SK-N-SH (cell line): ENCODE measurements at regions not wholly inside any gene's neighbourhood (a gene's known extent, or its start where the extent isn't known, plus 50 kb on each side); places are given as distances from the start of the nearest gene placed in this dataset.

Experiments used
- CTCF ChIP-seq: fragments of 200-600 bp; sonication (generic); IDR thresholded peaks from 2 replicates; pipeline ENCODE4 v1.6.1; 2017; ENCODE audit warnings: antibody characterized with exemption, mild to moderate bottlenecking, moderate library complexity
- EP300 ChIP-seq, 2 experiments: IDR thresholded peaks; 2 replicates each; pipeline versions ENCODE4 v1.4.0 to v1.6.1; 2012; ENCODE audit warnings: borderline replicate concordance in 1 of 2, low read depth in 1 of 2, low read length in 1 of 2
- GABPA ChIP-seq: IDR thresholded peaks from 2 replicates; pipeline ENCODE4 v1.4.0; 2012; ENCODE audit warnings: low read depth, mild to moderate bottlenecking
- RCOR1 ChIP-seq: fragments of 150-350 bp; IDR thresholded peaks from 2 replicates; pipeline ENCODE4 v1.6.1; 2017; ENCODE audit warnings: antibody characterized with exemption, low read length
- REST ChIP-seq: IDR thresholded peaks from 2 replicates; pipeline ENCODE4 v1.6.1; 2012; ENCODE audit warnings: mild to moderate bottlenecking, low read depth, low read length, moderate library complexity

- no peak for TF ChIP-seq RCOR1
- TF ChIP-seq CTCF = no peak
- no peak for TF ChIP-seq EP300 (IDR thresholded peaks at IDR 0.05; ENCODE audit: borderline replicate concordance in 1 of 2, low read depth in 1 of 2, low read length in 1 of 2)
- TF ChIP-seq REST = no peak
- TF ChIP-seq GABPA = no peak
Observed at GRCh38 chr16:6281994-6282393, 1050.7 kb upstream of the RBFOX1 start.
